ENCODE measurements at regions not wholly inside any gene's neighbourhood (a gene's known extent, or its start where the extent isn't known, plus 50 kb on each side); places are given as distances from the start of the nearest gene placed in this dataset.

DNA sequence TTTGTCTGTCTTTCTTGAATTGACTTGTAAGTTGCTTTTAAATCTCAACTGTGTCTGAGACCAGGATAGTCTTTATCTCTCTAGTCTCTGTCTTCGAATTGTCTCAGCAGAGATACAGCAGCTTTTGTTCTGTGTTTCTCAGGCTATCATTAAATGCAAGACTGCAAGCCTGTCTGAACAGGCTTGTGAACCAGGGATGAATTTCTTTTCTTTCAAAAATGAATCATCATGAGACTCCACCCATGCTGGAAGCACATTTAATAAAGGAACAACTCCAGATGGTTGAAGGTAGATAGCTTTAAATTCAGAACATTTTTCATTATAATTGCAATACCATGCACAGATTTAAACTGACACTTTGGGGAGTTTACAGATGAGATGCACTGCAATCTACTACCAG lies 155.9 kb downstream of the SEC23IP start (continued):
- TF ChIP-seq ZNF532 (CRISPR knock-in tag; IDR thresholded peaks at IDR 0.05; ENCODE audit: borderline replicate concordance) (no peak), IRF1 (CRISPR knock-in tag; IDR thresholded peaks at IDR 0.05) (no peak), IRF2 (CRISPR knock-in tag; IDR thresholded peaks at IDR 0.05; ENCODE audit: borderline replicate concordance, low read depth) (no peak), NFYB (CRISPR knock-in tag; conservative IDR thresholded peaks at IDR 0.05; ENCODE audit: low read depth) (no peak), RORB (CRISPR knock-in tag; IDR thresholded peaks at IDR 0.05) (no peak), GABPB1 (CRISPR knock-in tag; IDR thresholded peaks at IDR 0.05) (no peak), CDX4 (CRISPR knock-in tag; IDR thresholded peaks at IDR 0.05; ENCODE audit: borderline replicate concordance) (no peak), TCF7 (CRISPR knock-in tag; IDR thresholded peaks at IDR 0.05; ENCODE audit: low read depth) (no peak)
- TF ChIP-seq, protein P1, sequence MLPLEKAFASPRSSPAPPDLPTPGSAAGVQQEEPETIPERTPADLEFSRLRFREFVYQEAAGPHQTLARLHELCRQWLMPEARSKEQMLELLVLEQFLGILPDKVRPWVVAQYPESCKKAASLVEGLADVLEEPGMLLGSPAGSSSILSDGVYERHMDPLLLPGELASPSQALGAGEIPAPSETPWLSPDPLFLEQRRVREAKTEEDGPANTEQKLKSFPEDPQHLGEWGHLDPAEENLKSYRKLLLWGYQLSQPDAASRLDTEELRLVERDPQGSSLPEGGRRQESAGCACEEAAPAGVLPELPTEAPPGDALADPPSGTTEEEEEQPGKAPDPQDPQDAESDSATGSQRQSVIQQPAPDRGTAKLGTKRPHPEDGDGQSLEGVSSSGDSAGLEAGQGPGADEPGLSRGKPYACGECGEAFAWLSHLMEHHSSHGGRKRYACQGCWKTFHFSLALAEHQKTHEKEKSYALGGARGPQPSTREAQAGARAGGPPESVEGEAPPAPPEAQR (CRISPR knock-in tag; IDR thresholded peaks at IDR 0.05), result no peak
- TF ChIP-seq, protein P2, sequence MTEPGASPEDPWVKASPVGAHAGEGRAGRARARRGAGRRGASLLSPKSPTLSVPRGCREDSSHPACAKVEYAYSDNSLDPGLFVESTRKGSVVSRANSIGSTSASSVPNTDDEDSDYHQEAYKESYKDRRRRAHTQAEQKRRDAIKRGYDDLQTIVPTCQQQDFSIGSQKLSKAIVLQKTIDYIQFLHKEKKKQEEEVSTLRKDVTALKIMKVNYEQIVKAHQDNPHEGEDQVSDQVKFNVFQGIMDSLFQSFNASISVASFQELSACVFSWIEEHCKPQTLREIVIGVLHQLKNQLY (CRISPR knock-in tag; IDR thresholded peaks at IDR 0.05), result no peak

- peaks cover 33% of the 10 kb centered on the region for H3K4me1 Mint-ChIP-seq
- H3K27ac Mint-ChIP-seq, result peak overlapping the region; percentile 86; the same call in 1 of the 2 replicates
- H3K9me3 Mint-ChIP-seq, result peaks cover 8% of the 10 kb centered on the region
- H3K36me3 Mint-ChIP-seq, result no peaks in the 10 kb centered on the region
- POLR2A ChIA-PET, result no interaction called here
- H3K4me3 Mint-ChIP-seq, result no peak overlapping the region
- DNase-seq (ENCODE audit: low spot score) (no peak), ATAC-seq (peak; percentile 20; the same call in 1 of the 2 replicates)
- H3K27me3 Mint-ChIP-seq (ENCODE audit: low read depth), result peaks cover 2% of the 10 kb centered on the region; the same call in 1 of the 2 replicates
- CTCF ChIA-PET, result interaction anchor here (1.0 to 1.5 kb wide), 2 partner anchors 133 to 170 kb away, joined by 3 to 4 read pairs; no protein-coding TSS in a partner anchor
- TF ChIP-seq TEAD1 (CRISPR knock-in tag; IDR thresholded peaks at IDR 0.05), result no peak
- TF ChIP-seq CTCF (IDR thresholded peaks at IDR 0.05), result no peak
- no peak for TF ChIP-seq SP1 (CRISPR knock-in tag; conservative IDR thresholded peaks at IDR 0.05)
- no peak for TF ChIP-seq HMGA2 (CRISPR knock-in tag; IDR thresholded peaks at IDR 0.05)
- TF ChIP-seq, protein P3, sequence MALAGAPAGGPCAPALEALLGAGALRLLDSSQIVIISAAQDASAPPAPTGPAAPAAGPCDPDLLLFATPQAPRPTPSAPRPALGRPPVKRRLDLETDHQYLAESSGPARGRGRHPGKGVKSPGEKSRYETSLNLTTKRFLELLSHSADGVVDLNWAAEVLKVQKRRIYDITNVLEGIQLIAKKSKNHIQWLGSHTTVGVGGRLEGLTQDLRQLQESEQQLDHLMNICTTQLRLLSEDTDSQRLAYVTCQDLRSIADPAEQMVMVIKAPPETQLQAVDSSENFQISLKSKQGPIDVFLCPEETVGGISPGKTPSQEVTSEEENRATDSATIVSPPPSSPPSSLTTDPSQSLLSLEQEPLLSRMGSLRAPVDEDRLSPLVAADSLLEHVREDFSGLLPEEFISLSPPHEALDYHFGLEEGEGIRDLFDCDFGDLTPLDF (CRISPR knock-in tag; IDR thresholded peaks at IDR 0.05), result no peak
- TF ChIP-seq, protein P4, sequence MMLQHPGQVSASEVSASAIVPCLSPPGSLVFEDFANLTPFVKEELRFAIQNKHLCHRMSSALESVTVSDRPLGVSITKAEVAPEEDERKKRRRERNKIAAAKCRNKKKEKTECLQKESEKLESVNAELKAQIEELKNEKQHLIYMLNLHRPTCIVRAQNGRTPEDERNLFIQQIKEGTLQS (CRISPR knock-in tag; conservative IDR thresholded peaks at IDR 0.05), result no peak
- no peak for TF ChIP-seq MXD4 (CRISPR knock-in tag; IDR thresholded peaks at IDR 0.05; ENCODE audit: borderline replicate concordance)
- TF ChIP-seq EMX1 (CRISPR knock-in tag; IDR thresholded peaks at IDR 0.05), result no peak
- no peak for TF ChIP-seq ZNF532 (CRISPR knock-in tag; IDR thresholded peaks at IDR 0.05; ENCODE audit: borderline replicate concordance)
- TF ChIP-seq RORB (CRISPR knock-in tag; IDR thresholded peaks at IDR 0.05), result no peak
- TF ChIP-seq ZNF232 (CRISPR knock-in tag; IDR thresholded peaks at IDR 0.05), result no peak
- TF ChIP-seq ZNF121 (CRISPR knock-in tag; IDR thresholded peaks at IDR 0.05), result no peak
- TF ChIP-seq JUN (CRISPR knock-in tag; IDR thresholded peaks at IDR 0.05), result no peak
Observed at GRCh38 chr10:120051671-120052070, 159.1 kb downstream of the SEC23IP start.
